PFSK-1 (cell line): ENCODE measurements at regions not wholly inside any gene's neighbourhood (a gene's known extent, or its start where the extent isn't known, plus 50 kb on each side); places are given as distances from the start of the nearest gene placed in this dataset.

Experiments
- FOXP2 ChIP-seq: optimal IDR thresholded peaks from 2 replicates; pipeline ENCODE3; 2011; ENCODE audit warnings: borderline replicate concordance, control low read depth, inconsistent platforms; ENCODE audit not compliant: insufficient read depth; ENCODE audit errors: extremely low read length, extremely low read depth
- POLR2AphosphoS5 ChIP-seq: IDR thresholded peaks from 2 replicates; pipeline ENCODE4 v1.6.1; 2012; ENCODE audit warnings: low read depth, mild to moderate bottlenecking, control low read depth, low read length, moderate library complexity
- SIN3A ChIP-seq: IDR thresholded peaks from 2 replicates; pipeline ENCODE4 v1.6.1; 2012; ENCODE audit warnings: mild to moderate bottlenecking, low read length, moderate library complexity, borderline replicate concordance; ENCODE audit not compliant: insufficient read depth
- TAF1 ChIP-seq: IDR thresholded peaks from 2 replicates; pipeline ENCODE4 v1.6.1; 2012; ENCODE audit warnings: low read length, control low read depth, borderline replicate concordance; ENCODE audit not compliant: insufficient read depth
- TF ChIP-seq, protein P1 (sequence below), 2 experiments: IDR thresholded peaks; 2 replicates each; pipeline versions ENCODE4 v1.6.1 to v1.8.0; 2011 to 2012; ENCODE audit warnings: low read depth in 2 of 2, low read length in 2 of 2, control low read depth in 1 of 2, inconsistent platforms in 1 of 2, mild to moderate bottlenecking in 1 of 2, moderate library complexity in 1 of 2; ENCODE audit not compliant: insufficient read depth in 1 of 2

DNA sequence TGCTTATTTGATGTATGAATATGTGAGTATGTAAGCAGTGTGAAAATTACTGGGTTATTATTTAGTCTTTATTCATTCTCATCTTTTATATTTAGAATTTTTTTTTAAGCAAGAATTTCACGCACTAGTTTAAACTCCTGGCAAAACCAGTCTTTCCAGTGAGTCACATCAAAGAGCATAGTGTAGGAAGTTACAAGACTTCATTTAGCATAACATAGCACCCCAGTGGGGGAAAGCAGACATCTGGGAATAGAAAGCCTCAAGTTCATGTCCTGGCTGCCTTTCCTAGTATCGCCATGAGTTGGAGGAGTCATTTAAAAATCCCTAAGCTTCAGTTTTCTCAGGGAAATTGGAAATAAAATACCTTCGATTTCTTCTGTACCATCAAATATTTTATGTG lies 408.3 kb downstream of the NUP35 start:
- no peak for TF ChIP-seq SIN3A
- TF ChIP-seq, protein P1, sequence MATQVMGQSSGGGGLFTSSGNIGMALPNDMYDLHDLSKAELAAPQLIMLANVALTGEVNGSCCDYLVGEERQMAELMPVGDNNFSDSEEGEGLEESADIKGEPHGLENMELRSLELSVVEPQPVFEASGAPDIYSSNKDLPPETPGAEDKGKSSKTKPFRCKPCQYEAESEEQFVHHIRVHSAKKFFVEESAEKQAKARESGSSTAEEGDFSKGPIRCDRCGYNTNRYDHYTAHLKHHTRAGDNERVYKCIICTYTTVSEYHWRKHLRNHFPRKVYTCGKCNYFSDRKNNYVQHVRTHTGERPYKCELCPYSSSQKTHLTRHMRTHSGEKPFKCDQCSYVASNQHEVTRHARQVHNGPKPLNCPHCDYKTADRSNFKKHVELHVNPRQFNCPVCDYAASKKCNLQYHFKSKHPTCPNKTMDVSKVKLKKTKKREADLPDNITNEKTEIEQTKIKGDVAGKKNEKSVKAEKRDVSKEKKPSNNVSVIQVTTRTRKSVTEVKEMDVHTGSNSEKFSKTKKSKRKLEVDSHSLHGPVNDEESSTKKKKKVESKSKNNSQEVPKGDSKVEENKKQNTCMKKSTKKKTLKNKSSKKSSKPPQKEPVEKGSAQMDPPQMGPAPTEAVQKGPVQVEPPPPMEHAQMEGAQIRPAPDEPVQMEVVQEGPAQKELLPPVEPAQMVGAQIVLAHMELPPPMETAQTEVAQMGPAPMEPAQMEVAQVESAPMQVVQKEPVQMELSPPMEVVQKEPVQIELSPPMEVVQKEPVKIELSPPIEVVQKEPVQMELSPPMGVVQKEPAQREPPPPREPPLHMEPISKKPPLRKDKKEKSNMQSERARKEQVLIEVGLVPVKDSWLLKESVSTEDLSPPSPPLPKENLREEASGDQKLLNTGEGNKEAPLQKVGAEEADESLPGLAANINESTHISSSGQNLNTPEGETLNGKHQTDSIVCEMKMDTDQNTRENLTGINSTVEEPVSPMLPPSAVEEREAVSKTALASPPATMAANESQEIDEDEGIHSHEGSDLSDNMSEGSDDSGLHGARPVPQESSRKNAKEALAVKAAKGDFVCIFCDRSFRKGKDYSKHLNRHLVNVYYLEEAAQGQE (IDR thresholded peaks at IDR 0.05; ENCODE audit: insufficient read depth in 1 of 2, low read depth in 2 of 2, low read length in 2 of 2), result no peak

DNA sequence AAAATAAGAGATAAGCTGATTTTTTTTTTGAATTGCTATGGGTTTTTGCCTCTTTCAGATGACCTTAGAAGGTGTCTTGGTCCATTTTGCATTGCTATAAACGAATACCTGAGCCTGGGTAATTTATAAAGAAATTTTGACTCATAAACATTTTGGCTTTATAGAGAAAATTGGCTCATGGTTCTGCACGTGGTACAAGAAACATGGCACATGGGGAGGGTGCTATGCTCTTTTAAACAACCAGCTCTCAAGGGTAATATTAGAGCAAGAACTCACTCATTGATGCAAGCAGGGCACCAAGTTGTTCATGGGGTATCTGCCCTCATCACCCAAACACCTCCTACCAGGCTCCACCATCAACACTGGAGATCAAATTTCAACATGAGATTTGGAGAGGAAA lies 408.8 kb downstream of the NUP35 start:
- TF ChIP-seq, protein P1 (IDR thresholded peaks at IDR 0.05; ENCODE audit: insufficient read depth in 1 of 2, low read depth in 2 of 2, low read length in 2 of 2), result no peak
- TF ChIP-seq TAF1 (no peak), POLR2AphosphoS5 (no peak), SIN3A (no peak), FOXP2 (no peak)

DNA sequence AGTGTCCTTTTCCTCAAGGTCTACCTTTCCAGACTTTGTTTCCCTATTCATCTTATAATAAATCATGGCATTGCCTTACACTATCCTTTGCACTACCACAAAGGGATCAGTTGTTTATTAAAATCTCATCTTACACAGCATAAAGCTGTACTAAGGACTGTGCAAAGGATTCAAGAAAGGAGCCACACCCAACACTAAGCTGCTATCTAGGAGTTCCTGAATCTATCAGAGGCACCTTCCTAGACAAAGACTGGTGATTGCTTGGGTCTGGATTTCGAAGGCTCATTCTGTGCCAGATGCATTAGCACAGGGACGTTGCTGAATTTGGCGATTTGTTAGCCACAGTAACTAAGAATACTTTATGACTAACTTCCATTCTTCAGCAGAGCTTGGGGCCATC lies 412.0 kb downstream of the NUP35 start:
- no peak for TF ChIP-seq SIN3A

DNA sequence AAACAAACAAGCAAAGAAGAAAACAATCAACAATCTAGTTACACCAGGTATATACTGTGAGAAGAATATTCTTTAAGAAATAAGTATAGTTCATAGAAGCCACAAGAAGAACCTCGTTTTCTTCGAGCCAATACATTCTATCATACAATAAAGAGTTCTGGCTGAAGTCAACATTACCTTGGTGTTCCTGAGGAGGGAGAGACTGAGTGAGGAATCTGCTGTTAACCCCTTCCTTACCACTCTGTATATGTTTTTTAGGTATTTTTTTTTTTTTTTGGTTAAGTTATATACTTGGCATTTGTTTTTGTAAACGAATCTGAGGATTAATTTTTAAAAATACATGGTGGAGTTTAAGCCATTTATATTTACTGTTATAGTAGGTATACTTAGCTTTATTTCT lies 412.5 kb downstream of the NUP35 start:
- TF ChIP-seq, protein P1 (IDR thresholded peaks at IDR 0.05; ENCODE audit: insufficient read depth in 1 of 2, low read depth in 2 of 2, low read length in 2 of 2), result no peak

DNA sequence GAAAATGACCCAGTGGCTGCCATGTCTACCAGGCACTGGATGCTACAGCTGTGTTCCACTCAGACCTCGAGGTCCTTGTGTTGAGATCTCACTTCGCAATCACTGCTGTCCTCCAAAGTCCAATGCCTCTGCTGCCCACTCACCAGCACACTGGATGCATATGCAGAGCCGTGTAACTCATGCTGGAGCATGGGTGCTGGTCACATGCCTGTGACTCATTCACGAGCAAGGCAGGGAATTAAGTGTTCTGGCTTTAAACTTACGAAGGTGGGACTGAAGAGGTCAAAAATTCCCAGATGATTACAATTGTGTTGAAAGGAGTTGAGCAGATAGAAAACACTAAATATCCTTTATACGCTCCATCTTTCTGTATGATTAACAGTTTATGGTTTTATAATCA lies 417.5 kb downstream of the NUP35 start:
- TF ChIP-seq, protein P1 (IDR thresholded peaks at IDR 0.05; ENCODE audit: insufficient read depth in 1 of 2, low read depth in 2 of 2, low read length in 2 of 2), result no peak
- no peak for TF ChIP-seq SIN3A
- no peak for TF ChIP-seq TAF1
- no peak for TF ChIP-seq FOXP2
- no peak for TF ChIP-seq POLR2AphosphoS5

DNA sequence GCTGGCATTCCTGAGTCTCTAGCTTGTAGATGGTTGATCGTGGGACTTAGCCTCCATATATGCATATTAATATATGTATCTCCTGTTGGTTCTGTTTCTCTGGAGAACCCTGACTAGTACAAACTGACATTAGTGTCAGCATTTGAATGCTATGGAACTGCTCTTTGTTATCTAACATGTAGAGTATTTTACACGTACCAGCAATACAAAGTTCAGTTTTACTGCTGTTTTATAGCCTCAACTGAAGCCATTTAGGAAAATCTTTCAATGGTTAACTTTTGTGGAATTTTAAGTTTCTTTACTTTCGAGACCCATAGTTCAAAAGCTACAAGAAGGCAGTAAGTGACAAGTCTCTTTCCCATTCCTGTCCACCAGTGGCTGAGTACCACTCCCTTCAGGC lies 418.4 kb downstream of the NUP35 start:
- TF ChIP-seq, protein P1 (IDR thresholded peaks at IDR 0.05; ENCODE audit: insufficient read depth in 1 of 2, low read depth in 2 of 2, low read length in 2 of 2), result no peak
- TF ChIP-seq TAF1 (no peak), FOXP2 (no peak), SIN3A (no peak), POLR2AphosphoS5 (no peak)
